ENCODE measurements at regions not wholly inside any gene's neighbourhood (a gene's known extent, or its start where the extent isn't known, plus 50 kb on each side); places are given as distances from the start of the nearest gene placed in this dataset.

DNA sequence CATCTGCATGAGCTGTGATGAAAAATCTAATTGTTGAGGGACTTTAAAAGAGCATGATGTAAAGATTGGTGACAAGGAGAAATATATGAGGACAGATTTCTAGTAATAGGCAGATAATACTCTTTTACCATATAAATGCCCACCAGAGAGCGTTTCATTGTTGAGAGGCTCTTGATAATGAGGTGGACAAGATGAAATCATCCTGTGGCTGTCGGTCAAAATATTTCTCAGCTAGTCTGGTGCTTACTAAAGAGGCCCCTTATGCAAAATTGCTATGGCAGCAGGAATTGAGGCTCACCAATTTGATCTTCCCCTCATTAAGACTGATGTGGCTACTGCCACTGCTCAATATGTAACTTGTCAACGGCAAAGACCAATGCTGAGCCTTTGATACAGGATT is 225.0 kb upstream of the RASGRP1 start:
- TF ChIP-seq, protein P1, sequence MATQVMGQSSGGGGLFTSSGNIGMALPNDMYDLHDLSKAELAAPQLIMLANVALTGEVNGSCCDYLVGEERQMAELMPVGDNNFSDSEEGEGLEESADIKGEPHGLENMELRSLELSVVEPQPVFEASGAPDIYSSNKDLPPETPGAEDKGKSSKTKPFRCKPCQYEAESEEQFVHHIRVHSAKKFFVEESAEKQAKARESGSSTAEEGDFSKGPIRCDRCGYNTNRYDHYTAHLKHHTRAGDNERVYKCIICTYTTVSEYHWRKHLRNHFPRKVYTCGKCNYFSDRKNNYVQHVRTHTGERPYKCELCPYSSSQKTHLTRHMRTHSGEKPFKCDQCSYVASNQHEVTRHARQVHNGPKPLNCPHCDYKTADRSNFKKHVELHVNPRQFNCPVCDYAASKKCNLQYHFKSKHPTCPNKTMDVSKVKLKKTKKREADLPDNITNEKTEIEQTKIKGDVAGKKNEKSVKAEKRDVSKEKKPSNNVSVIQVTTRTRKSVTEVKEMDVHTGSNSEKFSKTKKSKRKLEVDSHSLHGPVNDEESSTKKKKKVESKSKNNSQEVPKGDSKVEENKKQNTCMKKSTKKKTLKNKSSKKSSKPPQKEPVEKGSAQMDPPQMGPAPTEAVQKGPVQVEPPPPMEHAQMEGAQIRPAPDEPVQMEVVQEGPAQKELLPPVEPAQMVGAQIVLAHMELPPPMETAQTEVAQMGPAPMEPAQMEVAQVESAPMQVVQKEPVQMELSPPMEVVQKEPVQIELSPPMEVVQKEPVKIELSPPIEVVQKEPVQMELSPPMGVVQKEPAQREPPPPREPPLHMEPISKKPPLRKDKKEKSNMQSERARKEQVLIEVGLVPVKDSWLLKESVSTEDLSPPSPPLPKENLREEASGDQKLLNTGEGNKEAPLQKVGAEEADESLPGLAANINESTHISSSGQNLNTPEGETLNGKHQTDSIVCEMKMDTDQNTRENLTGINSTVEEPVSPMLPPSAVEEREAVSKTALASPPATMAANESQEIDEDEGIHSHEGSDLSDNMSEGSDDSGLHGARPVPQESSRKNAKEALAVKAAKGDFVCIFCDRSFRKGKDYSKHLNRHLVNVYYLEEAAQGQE (IDR thresholded peaks at IDR 0.05) = no peak
- TF ChIP-seq ZFP36 (IDR thresholded peaks at IDR 0.05; ENCODE audit: borderline replicate concordance, partially characterized antibody) (no peak), CHD4 (IDR thresholded peaks at IDR 0.05; ENCODE audit: borderline replicate concordance) (no peak)
- TF ChIP-seq, protein P2, sequence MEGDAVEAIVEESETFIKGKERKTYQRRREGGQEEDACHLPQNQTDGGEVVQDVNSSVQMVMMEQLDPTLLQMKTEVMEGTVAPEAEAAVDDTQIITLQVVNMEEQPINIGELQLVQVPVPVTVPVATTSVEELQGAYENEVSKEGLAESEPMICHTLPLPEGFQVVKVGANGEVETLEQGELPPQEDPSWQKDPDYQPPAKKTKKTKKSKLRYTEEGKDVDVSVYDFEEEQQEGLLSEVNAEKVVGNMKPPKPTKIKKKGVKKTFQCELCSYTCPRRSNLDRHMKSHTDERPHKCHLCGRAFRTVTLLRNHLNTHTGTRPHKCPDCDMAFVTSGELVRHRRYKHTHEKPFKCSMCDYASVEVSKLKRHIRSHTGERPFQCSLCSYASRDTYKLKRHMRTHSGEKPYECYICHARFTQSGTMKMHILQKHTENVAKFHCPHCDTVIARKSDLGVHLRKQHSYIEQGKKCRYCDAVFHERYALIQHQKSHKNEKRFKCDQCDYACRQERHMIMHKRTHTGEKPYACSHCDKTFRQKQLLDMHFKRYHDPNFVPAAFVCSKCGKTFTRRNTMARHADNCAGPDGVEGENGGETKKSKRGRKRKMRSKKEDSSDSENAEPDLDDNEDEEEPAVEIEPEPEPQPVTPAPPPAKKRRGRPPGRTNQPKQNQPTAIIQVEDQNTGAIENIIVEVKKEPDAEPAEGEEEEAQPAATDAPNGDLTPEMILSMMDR (IDR thresholded peaks at IDR 0.05) = no peak

All from A549 (cell line).